H9 (cell line): ENCODE measurements at regions not wholly inside any gene's neighbourhood (a gene's known extent, or its start where the extent isn't known, plus 50 kb on each side); places are given as distances from the start of the nearest gene placed in this dataset.

Experiments
- DNase-seq: peaks from one replicate; pipeline ENCODE4 v3.0.0-alpha.2; 2017
- H2AFZ ChIP-seq: one replicate; pipeline ENCODE4 v1.6.1; 2013; ENCODE audit warnings: mild to moderate bottlenecking, low read length, control low read depth, moderate library complexity
- H2AK5ac ChIP-seq: 2 replicates; pipeline ENCODE4 v1.6.1; 2013; ENCODE audit warnings: low read length, control low read depth, mixed read lengths; ENCODE audit not compliant: insufficient read length
- H2BK120ac ChIP-seq: one replicate; pipeline ENCODE4 v1.6.1; 2013; ENCODE audit warnings: low read depth, mild to moderate bottlenecking, low read length, control low read depth, inconsistent platforms; ENCODE audit not compliant: poor library complexity, severe bottlenecking
- H2BK12ac ChIP-seq: 2 replicates; pipeline ENCODE4 v1.6.1; 2013; ENCODE audit warnings: low read length, control low read depth, mixed read lengths, low read depth; ENCODE audit not compliant: insufficient read length
- H2BK15ac ChIP-seq: 2 replicates; pipeline ENCODE4 v1.6.1; 2013; ENCODE audit warnings: low read depth, low read length, control low read depth
- H2BK20ac ChIP-seq: one replicate; pipeline ENCODE4 v1.6.1; 2013; ENCODE audit warnings: low read depth, mild to moderate bottlenecking, low read length, control low read depth, inconsistent platforms; ENCODE audit not compliant: poor library complexity, severe bottlenecking
- H2BK5ac ChIP-seq: 2 replicates; pipeline ENCODE4 v1.6.1; 2013; ENCODE audit warnings: low read length, control low read depth, mixed read lengths; ENCODE audit not compliant: insufficient read length
- H3K14ac ChIP-seq: 2 replicates; pipeline ENCODE4 v1.6.1; 2013; ENCODE audit warnings: low read length, control low read depth; ENCODE audit not compliant: insufficient read depth
- H3K18ac ChIP-seq: 2 replicates; pipeline ENCODE4 v1.6.1; 2013; ENCODE audit warnings: low read depth, mild to moderate bottlenecking, mixed read lengths, low read length, control low read depth; ENCODE audit not compliant: insufficient read length
- H3K23ac ChIP-seq: 2 replicates; pipeline ENCODE4 v1.6.1; 2013; ENCODE audit warnings: low read length, control low read depth, mixed read lengths, low read depth; ENCODE audit not compliant: insufficient read length
- H3K23me2 ChIP-seq: 2 replicates; pipeline ENCODE4 v1.6.1; 2013; ENCODE audit warnings: low read depth, mild to moderate bottlenecking, mixed read lengths, low read length, control low read depth; ENCODE audit not compliant: insufficient read length, poor library complexity, severe bottlenecking
- H3K27ac ChIP-seq: 2 replicates; pipeline ENCODE4 v1.5.1; 2013; ENCODE audit warnings: low read length, control low read depth, mixed read lengths, low read depth; ENCODE audit not compliant: insufficient read length
- H3K27me3 ChIP-seq: 2 replicates; pipeline ENCODE4 v1.6.1; 2013; ENCODE audit warnings: low read length, control low read depth, inconsistent platforms; ENCODE audit not compliant: insufficient read depth
- H3K4ac ChIP-seq: 2 replicates; pipeline ENCODE4 v1.6.1; 2013; ENCODE audit warnings: low read depth, mild to moderate bottlenecking, control low read depth, inconsistent platforms, low read length, moderate library complexity
- H3K4me1 ChIP-seq: 2 replicates; pipeline ENCODE4 v1.6.1; 2013; ENCODE audit warnings: low read length, control low read depth, inconsistent platforms; ENCODE audit not compliant: insufficient read depth
- H3K4me2 ChIP-seq: 2 replicates; pipeline ENCODE4 v1.6.1; 2013; ENCODE audit warnings: low read length, control low read depth, mixed read lengths; ENCODE audit not compliant: insufficient read length, insufficient read depth
- H3K56ac ChIP-seq: 2 replicates; pipeline ENCODE4 v1.6.1; 2013; ENCODE audit warnings: low read depth, mild to moderate bottlenecking, mixed read lengths, low read length, control low read depth; ENCODE audit not compliant: insufficient read length
- H3K79me1 ChIP-seq: 2 replicates; pipeline ENCODE4 v1.6.1; 2013; ENCODE audit warnings: low read depth, mild to moderate bottlenecking, moderate library complexity, low read length, control low read depth, inconsistent platforms; ENCODE audit not compliant: insufficient read depth, poor library complexity, severe bottlenecking
- H3K79me2 ChIP-seq: 2 replicates; pipeline ENCODE4 v1.6.1; 2013; ENCODE audit warnings: low read length, control low read depth, inconsistent platforms; ENCODE audit not compliant: insufficient read depth
- H3K9ac ChIP-seq: 2 replicates; pipeline ENCODE4 v1.6.1; 2013; ENCODE audit warnings: low read length, control low read depth, mixed read lengths; ENCODE audit not compliant: insufficient read length; ENCODE audit errors: extremely low read depth
- H3K9me3 ChIP-seq: one replicate; pipeline ENCODE4 v1.6.1; 2013; ENCODE audit warnings: low read depth, low read length, inconsistent platforms; ENCODE audit not compliant: control insufficient read depth
- H3T11ph ChIP-seq: one replicate; pipeline ENCODE4 v1.6.1; 2013; ENCODE audit warnings: mild to moderate bottlenecking, low read length, control low read depth, inconsistent platforms
- H4K20me1 ChIP-seq: one replicate; pipeline ENCODE4 v1.6.1; 2013; ENCODE audit not compliant: control insufficient read depth, insufficient read length, insufficient read depth
- H4K5ac ChIP-seq: 2 replicates; pipeline ENCODE4 v1.6.1; 2013; ENCODE audit warnings: low read depth, mild to moderate bottlenecking, mixed read lengths, low read length, control low read depth; ENCODE audit not compliant: insufficient read length
- H4K8ac ChIP-seq: replicated peaks from 2 replicates; pipeline ENCODE4 v1.6.1; 2013; ENCODE audit warnings: low read length, control low read depth, mixed read lengths, low read depth; ENCODE audit not compliant: insufficient read length
- H4K91ac ChIP-seq: 2 replicates; pipeline ENCODE4 v1.6.1; 2013; ENCODE audit warnings: low read depth, mild to moderate bottlenecking, moderate library complexity, mixed read lengths, low read length, control low read depth; ENCODE audit not compliant: insufficient read length
- H3K27ac Mint-ChIP-seq, 3 experiments: 2 replicates in 2 of 3; 3 replicates in 1 of 3; pipeline ENCODE4 v1.8.0; 2020 to 2021; ENCODE audit warnings: mixed read lengths in 3 of 3, mild to moderate bottlenecking in 1 of 3, moderate library complexity in 1 of 3
- H3K27me3 Mint-ChIP-seq: 2 replicates; pipeline ENCODE4 v1.8.0; 2021; ENCODE audit warnings: low read depth, mild to moderate bottlenecking, moderate library complexity, mixed read lengths
- H3K36me3 Mint-ChIP-seq, 3 experiments: 2 replicates in 2 of 3; 3 replicates in 1 of 3; pipeline ENCODE4 v1.8.0; 2020 to 2021; ENCODE audit warnings: low read depth in 3 of 3, mixed read lengths in 3 of 3; ENCODE audit not compliant: insufficient read depth in 1 of 3
- H3K4me1 Mint-ChIP-seq, 2 experiments: 2 replicates each; pipeline ENCODE4 v1.8.0; 2020; ENCODE audit warnings: mixed read lengths in 2 of 2
- H3K4me3 Mint-ChIP-seq, 2 experiments: 2 replicates in 1 of 2; 3 replicates in 1 of 2; pipeline ENCODE4 v1.8.0; 2020 to 2021; ENCODE audit warnings: mild to moderate bottlenecking in 2 of 2, mixed read lengths in 2 of 2, moderate library complexity in 1 of 2
- H3K9me3 Mint-ChIP-seq, 2 experiments: 2 replicates in 1 of 2; 3 replicates in 1 of 2; pipeline ENCODE4 v1.8.0; 2020; ENCODE audit warnings: mild to moderate bottlenecking in 2 of 2, mixed read lengths in 2 of 2, moderate library complexity in 1 of 2
- WGBS: extraction: QIAGEN DNeasy Blood & Tissue Kit; methylation state at CpG from one replicate; pipeline ENCODE4 v1.1.7; 2013; ENCODE audit warnings: missing lambda C conversion rate, low lambda C conversion rate, mixed read lengths; ENCODE audit not compliant: insufficient read length; ENCODE audit errors: extremely low coverage; 5-methylcytosine and 5-hydroxymethylcytosine counted together
- TF ChIP-seq, protein P1 (sequence below): fragments of 200-600 bp; sonication (generic); conservative IDR thresholded peaks from 3 replicates; pipeline ENCODE4 v1.8.0; 2021; ENCODE audit warnings: antibody characterized with exemption, mild to moderate bottlenecking

DNA sequence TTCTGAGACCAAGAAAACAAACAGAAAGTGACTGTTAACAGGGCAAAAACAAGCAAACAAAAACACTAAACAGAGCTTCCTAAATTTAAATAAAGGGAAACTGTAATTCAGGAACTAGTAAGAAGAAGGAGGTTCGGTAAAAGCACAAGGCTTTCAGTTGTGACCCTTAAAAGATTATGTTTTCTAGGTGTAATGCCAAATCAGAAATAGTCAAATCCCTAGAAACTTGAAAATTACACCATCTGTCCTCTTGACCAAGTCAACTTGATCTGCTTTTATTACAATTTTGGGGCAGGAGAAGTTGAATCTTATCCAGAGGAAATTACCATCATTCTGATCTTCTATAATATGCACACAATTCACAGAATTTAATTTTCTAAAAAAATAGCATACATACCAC is 754.0 kb upstream of the ADGRL4 start:
- no CpG with 5 or more reads among the region's 1 CpG for WGBS
- H3K9me3 Mint-ChIP-seq = peaks cover 4 to 5% of the 10 kb centered on the region in 2 experiments; a peak in 2 of 5 replicates
- Histone ChIP-seq H4K5ac (no peak overlapping the region), H3K23me2 (no peaks in the 10 kb centered on the region), H4K91ac (no peak overlapping the region), H3K9me3 (no peaks in the 10 kb centered on the region), H3K18ac (no peak overlapping the region), H2BK120ac (no peak overlapping the region), H3K23ac (no peak overlapping the region), H3K4me2 (no peak overlapping the region), H3K56ac (no peak overlapping the region), H3K79me2 (no peaks in the 10 kb centered on the region), H4K20me1 (no peaks in the 10 kb centered on the region), H2AFZ (no peak overlapping the region), H3K4ac (no peak overlapping the region), H3K9ac (no peak overlapping the region), H3K27me3 (no peaks in the 10 kb centered on the region), H2BK20ac (no peak overlapping the region), H2BK15ac (no peak overlapping the region), H3K14ac (no peak overlapping the region), H3K27ac (no peak overlapping the region), H3T11ph (no peak overlapping the region), H3K4me1 (no peaks in the 10 kb centered on the region), H4K8ac (no peak overlapping the region), H2BK5ac (no peak overlapping the region), H3K79me1 (no peaks in the 10 kb centered on the region), H2AK5ac (no peak overlapping the region), H2BK12ac (no peak overlapping the region)
- H3K4me1 Mint-ChIP-seq = no peaks in the 10 kb centered on the region
- TF ChIP-seq, protein P1, sequence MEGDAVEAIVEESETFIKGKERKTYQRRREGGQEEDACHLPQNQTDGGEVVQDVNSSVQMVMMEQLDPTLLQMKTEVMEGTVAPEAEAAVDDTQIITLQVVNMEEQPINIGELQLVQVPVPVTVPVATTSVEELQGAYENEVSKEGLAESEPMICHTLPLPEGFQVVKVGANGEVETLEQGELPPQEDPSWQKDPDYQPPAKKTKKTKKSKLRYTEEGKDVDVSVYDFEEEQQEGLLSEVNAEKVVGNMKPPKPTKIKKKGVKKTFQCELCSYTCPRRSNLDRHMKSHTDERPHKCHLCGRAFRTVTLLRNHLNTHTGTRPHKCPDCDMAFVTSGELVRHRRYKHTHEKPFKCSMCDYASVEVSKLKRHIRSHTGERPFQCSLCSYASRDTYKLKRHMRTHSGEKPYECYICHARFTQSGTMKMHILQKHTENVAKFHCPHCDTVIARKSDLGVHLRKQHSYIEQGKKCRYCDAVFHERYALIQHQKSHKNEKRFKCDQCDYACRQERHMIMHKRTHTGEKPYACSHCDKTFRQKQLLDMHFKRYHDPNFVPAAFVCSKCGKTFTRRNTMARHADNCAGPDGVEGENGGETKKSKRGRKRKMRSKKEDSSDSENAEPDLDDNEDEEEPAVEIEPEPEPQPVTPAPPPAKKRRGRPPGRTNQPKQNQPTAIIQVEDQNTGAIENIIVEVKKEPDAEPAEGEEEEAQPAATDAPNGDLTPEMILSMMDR = no peak
- no peak overlapping the region for H3K4me3 Mint-ChIP-seq
- H3K27me3 Mint-ChIP-seq = no peaks in the 10 kb centered on the region
- peaks cover 0 to 5% (median 4%) of the 10 kb centered on the region in 3 experiments; a peak in 4 of 7 replicates for H3K36me3 Mint-ChIP-seq
- no peak for DNase-seq
- no peak overlapping the region for H3K27ac Mint-ChIP-seq
